Renal cortex interstitium (tissue), 11 donors: ENCODE measurements at regions not wholly inside any gene's neighbourhood (a gene's known extent, or its start where the extent isn't known, plus 50 kb on each side); places are given as distances from the start of the nearest gene placed in this dataset.

Experiments used
- DNase-seq, 11 donors: peaks; one replicate each; pipeline ENCODE4 v3.0.0-alpha.2; 2013; ENCODE audit warnings: low read depth in 9 of 11, low spot score in 4 of 11; ENCODE audit errors: extremely low read depth in 1 of 11

DNA sequence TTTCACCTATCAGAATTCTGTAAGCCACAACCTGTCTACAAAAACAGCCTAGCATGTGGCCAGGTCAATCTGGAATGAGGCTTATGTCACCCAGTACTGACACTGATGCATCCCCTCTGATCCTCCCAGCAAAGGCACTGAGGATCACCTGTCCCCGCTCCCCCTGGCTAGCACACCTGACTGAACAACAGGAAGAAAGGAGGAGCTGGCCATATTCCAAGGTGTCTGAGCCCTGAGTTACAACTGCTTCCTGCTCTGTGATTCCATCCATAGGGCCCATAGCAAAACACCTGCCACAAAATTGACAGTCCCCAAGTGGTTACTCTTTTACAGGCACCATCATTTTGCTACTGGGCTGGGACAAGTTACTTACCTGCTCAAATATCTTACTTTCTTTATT, 555.5 kb upstream of the CFAP20DC start:
- no peak for DNase-seq

- no peak for DNase-seq
These were observed 551.7 kb upstream of the CFAP20DC start for GRCh38 chr3:59601486-59601885.

GRCh38 chr3:59600631-59601030, 550.8 kb upstream of the CFAP20DC start:
- DNase-seq = no peak

DNA sequence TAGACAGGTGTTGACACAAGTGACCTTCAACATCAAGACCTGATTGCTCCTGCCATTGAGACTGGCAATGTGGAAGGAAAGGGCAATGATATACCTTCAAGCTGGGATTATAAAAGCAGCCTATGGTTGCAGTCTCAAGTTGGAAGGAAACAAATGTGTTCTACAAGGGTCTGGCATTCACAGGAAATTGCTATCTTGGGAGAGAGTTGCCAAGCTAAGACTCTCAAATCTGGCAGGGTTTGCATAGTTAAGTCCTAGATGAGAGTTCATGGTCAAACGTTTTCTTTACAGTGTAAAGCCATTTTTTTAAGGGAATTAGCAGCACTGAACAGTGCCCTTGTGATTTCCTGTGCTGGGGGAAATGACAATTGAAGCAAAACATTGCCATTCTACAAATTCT, 546.9 kb upstream of the CFAP20DC start:
- no peak for DNase-seq

DNA sequence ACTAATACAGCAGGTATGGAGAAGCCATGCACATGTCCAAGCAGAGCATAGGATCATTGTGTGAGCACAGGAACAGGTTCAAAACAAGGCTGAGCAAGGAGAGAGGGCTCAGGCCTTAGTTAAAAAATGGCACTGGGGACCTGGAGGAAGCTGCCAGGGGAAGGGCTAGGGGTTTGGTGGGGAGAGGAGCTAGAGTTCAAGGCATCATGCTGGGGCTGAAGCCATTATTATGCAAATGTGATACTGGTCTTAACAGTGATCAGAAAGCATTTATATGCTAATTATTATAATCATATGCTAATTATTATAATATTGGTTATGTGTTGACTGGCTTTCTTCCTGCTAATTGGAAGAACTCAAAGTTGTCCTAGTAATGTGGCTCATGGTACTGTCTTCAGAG, 546.0 kb upstream of the CFAP20DC start:
- no peak for DNase-seq

GRCh38 chr3:59593380-59593779, 543.6 kb upstream of the CFAP20DC start:
- no peak for DNase-seq

GRCh38 chr3:59580996-59581395, 531.2 kb upstream of the CFAP20DC start:
- DNase-seq = no peak

GRCh38 chr3:59580499-59580898, 530.7 kb upstream of the CFAP20DC start:
- DNase-seq = no peak

GRCh38 chr3:59578129-59578528, 528.3 kb upstream of the CFAP20DC start:
- no peak for DNase-seq

DNA sequence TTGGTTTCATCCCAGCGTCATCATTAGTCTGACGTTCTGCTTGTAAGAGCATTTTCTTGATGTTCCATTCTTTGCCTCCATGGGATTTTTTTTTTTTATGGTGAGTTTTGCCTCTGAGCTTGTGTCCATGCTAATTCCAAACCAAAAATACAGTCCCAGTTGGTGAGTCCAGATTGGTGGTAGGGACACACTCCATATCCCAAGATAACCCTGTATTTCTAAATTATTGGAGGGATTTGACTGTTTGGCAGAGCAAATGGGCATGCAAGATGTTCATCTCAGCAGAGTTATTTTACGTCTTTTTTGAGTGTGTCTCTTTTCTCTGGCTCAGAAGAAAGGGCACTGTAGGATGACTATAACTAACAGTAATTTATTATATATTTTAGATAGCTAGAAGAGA, 526.8 kb upstream of the CFAP20DC start:
- DNase-seq = no peak

GRCh38 chr3:59575113-59576001, 525.5 kb upstream of the CFAP20DC start:
- peak; percentile 54 to 81 (median 69) for DNase-seq

GRCh38 chr3:59573911-59574310, 524.1 kb upstream of the CFAP20DC start:
- no peak for DNase-seq

GRCh38 chr3:59572106-59572505, 522.3 kb upstream of the CFAP20DC start:
- no peak for DNase-seq

DNA sequence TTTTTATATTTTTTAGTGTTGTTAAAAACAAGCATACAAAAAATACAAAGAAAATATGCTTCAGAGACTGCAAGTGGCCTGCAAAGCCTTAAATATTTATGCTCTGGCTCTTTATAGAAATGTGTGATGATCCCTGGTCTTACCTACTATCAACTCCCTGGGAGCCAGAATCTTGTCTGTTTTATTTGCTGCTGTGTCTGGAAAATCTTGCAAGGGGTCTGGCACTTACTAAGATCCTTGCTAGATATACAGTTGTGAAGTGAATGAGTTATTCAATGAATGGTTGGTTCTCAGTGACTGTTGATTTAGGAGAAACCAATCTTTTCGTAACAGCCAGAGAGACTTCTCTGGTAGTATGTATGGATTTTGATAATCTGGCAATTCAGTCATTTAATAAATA, 521.0 kb upstream of the CFAP20DC start:
- no peak for DNase-seq

DNA sequence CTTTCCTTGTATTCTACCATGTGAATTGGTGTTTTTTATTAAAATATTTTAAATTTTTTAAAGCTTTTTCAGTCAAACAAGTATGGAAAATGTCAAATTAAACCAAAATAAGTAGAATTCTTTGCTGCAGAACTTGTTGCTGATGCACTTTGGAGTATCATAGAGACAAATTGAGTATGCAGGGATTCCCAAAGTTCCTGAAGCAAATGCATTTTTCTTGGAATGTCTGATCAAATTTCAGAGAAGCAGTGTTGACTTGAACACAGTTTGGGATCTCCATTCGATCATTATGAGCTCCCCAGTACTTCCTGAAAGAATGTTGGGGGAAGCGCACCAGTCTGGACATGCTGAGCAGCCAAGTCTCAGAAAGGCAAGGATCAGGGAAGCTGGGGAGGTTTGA, 517.8 kb upstream of the CFAP20DC start:
- DNase-seq = no peak

GRCh38 chr3:59566481-59566975, 516.7 kb upstream of the CFAP20DC start:
- DNase-seq = peak in 1 of 11 donors; percentile 49

DNA sequence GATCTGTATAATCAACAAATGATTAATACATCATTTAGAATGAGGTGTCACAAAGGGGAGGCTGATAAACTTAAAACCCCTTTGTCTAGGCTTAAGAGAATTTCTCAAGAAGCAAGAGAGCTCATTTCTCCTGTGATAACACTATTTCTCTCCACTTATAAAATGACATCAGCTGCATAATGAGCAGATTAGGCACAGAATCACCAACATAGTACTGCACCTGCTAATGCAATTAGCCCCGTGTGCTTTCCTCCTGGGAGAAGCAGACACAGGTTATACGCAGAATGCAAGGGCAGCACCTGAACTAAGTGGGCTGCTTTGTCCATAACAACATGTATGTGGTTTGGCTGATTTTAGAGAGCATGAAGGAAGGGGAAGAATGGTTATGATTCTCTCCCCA, 515.3 kb upstream of the CFAP20DC start:
- DNase-seq = no peak

DNA sequence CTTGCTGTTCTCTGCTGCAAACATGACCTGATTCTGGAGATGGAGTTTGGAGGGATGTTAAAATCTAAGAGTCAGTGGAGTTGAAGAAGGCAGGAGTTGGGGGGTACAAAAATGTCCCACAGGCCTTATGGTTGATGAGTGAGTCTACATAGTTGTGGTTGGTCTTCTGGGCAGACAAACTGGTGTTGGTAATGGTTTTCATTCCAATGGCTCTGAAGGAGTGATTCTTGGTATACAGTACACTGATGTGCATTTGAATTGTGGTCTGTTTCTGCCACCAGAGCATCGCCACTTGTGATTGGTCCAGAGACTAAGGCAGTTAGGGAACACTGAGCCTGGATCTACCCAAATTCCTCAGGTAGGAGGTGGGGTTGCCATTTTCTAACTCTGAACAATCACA, 514.1 kb upstream of the CFAP20DC start:
- no peak for DNase-seq

DNA sequence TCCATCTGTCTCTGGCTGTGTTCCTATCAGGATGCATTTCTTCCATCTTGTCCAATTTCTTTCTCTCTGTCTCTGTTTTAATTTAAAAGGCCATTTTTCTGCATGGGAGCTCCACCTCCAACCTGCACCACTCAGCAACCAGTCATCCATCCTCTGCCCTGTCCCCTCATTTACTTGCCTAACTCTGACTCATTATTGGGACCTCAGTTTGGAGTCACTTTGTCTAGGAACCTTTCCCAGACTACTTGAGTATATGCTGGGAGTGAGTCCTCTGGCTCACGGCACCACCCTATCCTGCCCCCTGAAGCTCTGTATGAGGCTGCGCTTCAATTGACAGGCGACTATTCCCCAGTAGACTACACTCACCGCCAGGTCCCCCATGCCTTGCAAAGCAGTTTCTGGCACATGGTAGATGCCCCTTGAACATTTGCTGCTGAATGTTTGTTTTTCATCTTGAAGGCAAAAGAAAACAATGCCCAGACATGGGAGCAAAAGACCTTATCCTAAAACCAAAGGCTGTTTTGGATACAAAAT, 513.3 kb upstream of the CFAP20DC start:
- DNase-seq = no peak

- DNase-seq = no peak
These were observed 510.1 kb upstream of the CFAP20DC start for GRCh38 chr3:59559721-59560435.
